ENCODE measurements at regions not wholly inside any gene's neighbourhood (a gene's known extent, or its start where the extent isn't known, plus 50 kb on each side); places are given as distances from the start of the nearest gene placed in this dataset.

DNA sequence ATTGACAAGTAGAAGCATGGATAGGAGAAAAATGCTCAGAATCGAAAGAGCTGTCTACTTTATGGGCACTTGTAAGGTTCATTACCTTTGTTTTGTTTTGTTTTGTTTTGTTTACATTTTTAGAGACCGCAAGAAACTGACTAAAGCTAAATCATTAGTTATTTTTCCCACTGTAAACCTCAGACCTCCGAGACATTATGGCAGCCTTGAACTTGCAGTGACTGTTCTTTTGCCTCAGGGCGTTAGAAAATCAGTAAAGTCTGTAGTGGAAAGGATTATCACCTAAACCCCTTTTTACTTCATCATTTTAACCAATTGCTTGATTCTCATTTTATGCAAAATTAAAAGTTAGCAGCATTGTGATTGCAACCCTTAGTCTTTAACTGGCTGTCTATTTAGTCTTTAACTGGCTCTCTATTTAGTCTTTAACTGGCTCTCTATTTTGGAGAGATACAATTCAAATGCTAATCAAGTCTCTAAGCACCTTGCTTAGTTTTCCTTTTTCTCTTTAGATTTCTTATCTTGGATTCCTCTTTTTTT, 383.3 kb upstream of the ROBO2 start:
- TF ChIP-seq, protein P1, sequence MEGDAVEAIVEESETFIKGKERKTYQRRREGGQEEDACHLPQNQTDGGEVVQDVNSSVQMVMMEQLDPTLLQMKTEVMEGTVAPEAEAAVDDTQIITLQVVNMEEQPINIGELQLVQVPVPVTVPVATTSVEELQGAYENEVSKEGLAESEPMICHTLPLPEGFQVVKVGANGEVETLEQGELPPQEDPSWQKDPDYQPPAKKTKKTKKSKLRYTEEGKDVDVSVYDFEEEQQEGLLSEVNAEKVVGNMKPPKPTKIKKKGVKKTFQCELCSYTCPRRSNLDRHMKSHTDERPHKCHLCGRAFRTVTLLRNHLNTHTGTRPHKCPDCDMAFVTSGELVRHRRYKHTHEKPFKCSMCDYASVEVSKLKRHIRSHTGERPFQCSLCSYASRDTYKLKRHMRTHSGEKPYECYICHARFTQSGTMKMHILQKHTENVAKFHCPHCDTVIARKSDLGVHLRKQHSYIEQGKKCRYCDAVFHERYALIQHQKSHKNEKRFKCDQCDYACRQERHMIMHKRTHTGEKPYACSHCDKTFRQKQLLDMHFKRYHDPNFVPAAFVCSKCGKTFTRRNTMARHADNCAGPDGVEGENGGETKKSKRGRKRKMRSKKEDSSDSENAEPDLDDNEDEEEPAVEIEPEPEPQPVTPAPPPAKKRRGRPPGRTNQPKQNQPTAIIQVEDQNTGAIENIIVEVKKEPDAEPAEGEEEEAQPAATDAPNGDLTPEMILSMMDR (IDR thresholded peaks at IDR 0.05; ENCODE audit: low read depth, low read length, missing control alignments) = no peak
- H3K4me3 ChIP-seq (replicated peaks; ENCODE audit: low read depth, low read length) = no peak overlapping the region
- DNase-seq (ENCODE audit: extremely low read depth, low read depth) = no peak

DNA sequence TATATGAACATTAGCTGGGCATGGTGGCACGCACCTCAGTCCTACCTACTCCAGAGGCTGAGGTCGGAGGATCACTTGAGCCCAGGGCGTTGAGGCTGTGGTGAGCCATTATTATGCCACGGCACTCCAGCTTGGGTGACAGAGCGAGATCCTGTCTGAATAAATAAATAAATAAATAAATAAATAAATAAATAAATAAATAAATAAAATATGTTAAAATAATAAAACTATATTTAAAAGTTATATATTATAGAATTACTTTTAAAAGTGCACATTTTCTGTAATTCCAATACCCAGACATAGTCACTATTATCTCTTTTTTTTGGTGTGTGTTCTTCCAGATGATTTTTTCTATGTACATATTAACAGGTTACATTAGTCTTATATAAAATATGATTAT, 382.0 kb upstream of the ROBO2 start:
- TF ChIP-seq, protein P1 (IDR thresholded peaks at IDR 0.05; ENCODE audit: low read depth, low read length, missing control alignments) = no peak
- no peak for DNase-seq (ENCODE audit: extremely low read depth, low read depth)
- H3K4me3 ChIP-seq (replicated peaks; ENCODE audit: low read depth, low read length) = no peak overlapping the region

DNA sequence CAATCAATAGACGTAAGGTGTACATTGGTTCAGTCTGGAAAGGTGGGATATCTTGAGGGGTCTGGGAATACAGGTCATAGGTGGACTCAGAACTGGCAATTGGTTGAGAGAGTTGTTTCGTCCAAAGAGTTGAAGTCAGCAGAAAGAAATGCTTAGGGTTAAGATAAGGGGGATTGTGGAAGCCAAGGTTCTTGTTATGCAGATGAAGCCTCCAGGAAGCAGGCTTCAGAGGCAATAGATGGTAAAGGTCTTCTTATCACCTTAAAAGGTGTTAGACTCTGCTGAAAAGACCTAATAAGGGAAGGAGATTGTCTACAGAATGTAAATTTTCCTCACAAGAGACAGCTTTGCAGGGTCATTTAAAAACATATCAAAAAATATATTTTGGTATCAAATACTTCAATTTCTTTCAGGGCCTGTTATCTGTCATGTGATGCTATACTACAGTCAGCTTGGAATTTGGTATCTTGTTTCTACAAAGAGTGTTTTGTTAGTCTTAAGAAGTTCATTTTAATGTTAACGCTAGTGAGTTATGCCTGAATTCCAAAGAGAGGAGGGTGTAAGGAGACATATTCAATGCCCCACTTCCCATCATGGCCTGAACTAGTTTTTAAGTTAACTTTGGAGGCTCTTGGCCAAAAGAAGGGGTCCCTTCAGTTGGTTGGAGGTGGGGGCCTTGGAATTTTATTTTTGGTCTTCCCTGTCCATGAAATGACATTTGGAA, 378.2 kb upstream of the ROBO2 start:
- DNase-seq (ENCODE audit: extremely low read depth, low read depth) = no peak
- TF ChIP-seq, protein P1 (IDR thresholded peaks at IDR 0.05; ENCODE audit: low read depth, low read length, missing control alignments) = no peak
- no peak overlapping the region for H3K4me3 ChIP-seq (replicated peaks; ENCODE audit: low read depth, low read length)

GRCh38 chr3:76664816-76665215, 375.1 kb upstream of the ROBO2 start:
- TF ChIP-seq, protein P1 (IDR thresholded peaks at IDR 0.05; ENCODE audit: low read depth, low read length, missing control alignments) = no peak
- no peak for DNase-seq (ENCODE audit: extremely low read depth, low read depth)
- H3K4me3 ChIP-seq (replicated peaks; ENCODE audit: low read depth, low read length) = no peak overlapping the region

DNA sequence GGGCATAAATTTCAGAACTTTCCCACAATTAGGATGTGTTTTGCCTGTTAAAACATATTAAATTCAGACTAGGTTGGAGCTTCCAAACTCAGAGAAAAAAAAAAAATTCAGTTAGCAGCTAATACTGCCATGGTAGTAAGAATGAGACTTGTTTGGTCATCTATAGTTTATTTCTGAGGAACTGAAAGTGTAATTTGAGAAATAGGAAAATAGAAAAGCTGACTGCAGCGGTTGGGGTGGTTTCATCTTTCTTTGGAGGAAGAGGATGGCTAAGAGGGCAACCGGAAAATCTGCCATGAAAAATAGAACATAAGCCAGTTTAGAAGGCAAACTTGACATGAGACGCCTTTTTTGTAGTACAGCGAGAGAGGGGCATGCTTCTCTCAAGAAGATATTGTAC, 371.2 kb upstream of the ROBO2 start:
- TF ChIP-seq, protein P1 (IDR thresholded peaks at IDR 0.05; ENCODE audit: low read depth, low read length, missing control alignments) = no peak
- no peak for DNase-seq (ENCODE audit: extremely low read depth, low read depth)
- H3K4me3 ChIP-seq (replicated peaks; ENCODE audit: low read depth, low read length) = no peak overlapping the region

DNA sequence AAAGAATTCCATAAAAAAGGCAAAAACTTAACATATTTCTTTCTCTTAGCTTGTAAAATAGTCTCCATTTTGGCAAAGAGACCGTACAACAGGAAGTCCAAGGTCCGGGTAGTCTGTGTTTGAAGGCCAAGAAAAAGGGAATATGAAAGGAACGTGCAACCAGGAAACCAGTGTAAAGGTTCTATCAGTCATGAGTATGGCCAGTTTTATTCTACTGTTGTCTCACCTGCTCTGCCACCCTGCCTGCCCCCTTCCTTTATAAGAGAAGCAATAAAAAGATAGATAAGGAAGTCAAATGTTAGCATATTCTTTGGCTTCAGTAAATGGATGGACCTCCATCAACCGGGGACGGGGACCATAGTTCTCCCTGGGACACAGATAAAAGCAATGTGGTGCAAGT, 370.6 kb upstream of the ROBO2 start:
- TF ChIP-seq, protein P1 (IDR thresholded peaks at IDR 0.05; ENCODE audit: low read depth, low read length, missing control alignments) = no peak
- no peak overlapping the region for H3K4me3 ChIP-seq (replicated peaks; ENCODE audit: low read depth, low read length)
- no peak for DNase-seq (ENCODE audit: extremely low read depth, low read depth)
